GM12872 (cell line): ENCODE measurements at regions not wholly inside any gene's neighbourhood (a gene's known extent, or its start where the extent isn't known, plus 50 kb on each side); places are given as distances from the start of the nearest gene placed in this dataset.

Source experiments
- CTCF ChIP-seq: IDR thresholded peaks from 3 replicates; pipeline ENCODE4 v1.5.1; 2011; ENCODE audit warnings: low read depth, mild to moderate bottlenecking, low read length, moderate library complexity; ENCODE audit not compliant: insufficient read depth

GRCh38 chr2:82301506-82301905 lies 1997.0 kb upstream of the LRRTM1 start:
- TF ChIP-seq CTCF: no peak

- TF ChIP-seq CTCF: no peak
Observed at GRCh38 chr2:82289446-82289845, 1984.9 kb upstream of the LRRTM1 start.

DNA sequence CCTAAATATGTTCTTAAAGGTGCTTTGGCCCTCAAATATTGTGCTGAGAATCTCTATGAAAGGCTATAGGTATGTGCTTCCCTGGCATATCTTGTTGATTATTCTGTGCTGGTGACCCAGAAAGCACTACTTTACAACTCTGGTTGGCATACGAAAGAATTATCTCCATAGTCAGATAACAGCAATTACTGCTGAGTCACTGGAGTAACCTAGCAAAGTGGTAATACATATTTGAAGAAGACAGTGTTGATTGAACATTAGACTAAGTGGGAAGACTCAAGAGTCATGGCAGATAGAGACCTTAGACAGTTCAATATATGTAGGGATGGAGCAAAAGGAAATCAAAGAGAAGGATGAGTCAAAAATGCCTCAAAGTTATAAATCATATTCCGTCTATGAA lies 1978.5 kb upstream of the LRRTM1 start:
- no peak for TF ChIP-seq CTCF

GRCh38 chr2:82282111-82282882 lies 1977.7 kb upstream of the LRRTM1 start:
- TF ChIP-seq CTCF: no peak

GRCh38 chr2:82279367-82279766 lies 1974.8 kb upstream of the LRRTM1 start:
- TF ChIP-seq CTCF: no peak

DNA sequence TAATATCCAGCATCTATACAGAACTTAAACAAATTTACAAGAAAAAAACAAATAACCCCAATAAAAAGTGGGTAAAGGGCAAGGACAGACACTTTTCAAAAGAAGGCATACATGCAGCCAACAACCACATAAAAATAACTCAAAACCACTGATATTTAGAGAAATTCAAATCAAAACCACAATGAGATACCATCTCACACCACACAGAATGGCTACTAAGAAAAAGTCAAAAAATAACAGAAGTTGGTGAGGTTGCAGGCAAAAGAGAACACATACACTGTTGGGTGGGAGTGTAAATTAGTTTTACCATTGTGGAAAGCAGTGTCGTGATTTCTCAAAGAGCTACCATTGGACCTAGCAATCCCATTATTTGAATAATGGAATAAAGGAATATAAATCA lies 1973.9 kb upstream of the LRRTM1 start:
- no peak for TF ChIP-seq CTCF

GRCh38 chr2:82275599-82275998 lies 1971.0 kb upstream of the LRRTM1 start:
- no peak for TF ChIP-seq CTCF

- no peak for TF ChIP-seq CTCF
Observed at GRCh38 chr2:82268446-82268845, 1963.9 kb upstream of the LRRTM1 start.
